NB4 (cell line): ENCODE measurements at regions not wholly inside any gene's neighbourhood (a gene's known extent, or its start where the extent isn't known, plus 50 kb on each side); places are given as distances from the start of the nearest gene placed in this dataset.

ENCODE experiments used
- CTCF ChIP-seq: IDR thresholded peaks from one replicate; pipeline ENCODE4 v1.5.1; 2012; ENCODE audit warnings: low read depth, low read length
- MYC ChIP-seq: IDR thresholded peaks from 2 replicates; pipeline ENCODE4 v1.6.1; 2011; ENCODE audit warnings: low read depth, low read length
- POLR2A ChIP-seq: IDR thresholded peaks from 2 replicates; pipeline ENCODE4 v1.6.1; 2011; ENCODE audit warnings: mild to moderate bottlenecking; ENCODE audit not compliant: insufficient read length; ENCODE audit errors: extremely low read depth

- TF ChIP-seq CTCF (no peak), POLR2A (no peak), MYC (no peak)
Measured at GRCh38 chr10:78813526-78813925, 255.2 kb upstream of the ZMIZ1 start.
